Astrocyte (in vitro differentiated cells and primary cell): ENCODE measurements at regions not wholly inside any gene's neighbourhood (a gene's known extent, or its start where the extent isn't known, plus 50 kb on each side); places are given as distances from the start of the nearest gene placed in this dataset.

Experiments used
- EZH2 ChIP-seq: IDR thresholded peaks from 2 replicates; pipeline ENCODE4 v1.6.1; 2012; ENCODE audit warnings: mild to moderate bottlenecking, low read length, inconsistent platforms; ENCODE audit not compliant: insufficient read depth
- TF ChIP-seq, protein P1 (sequence below): IDR thresholded peaks from 2 replicates; pipeline ENCODE4 v1.5.1; 2011; ENCODE audit warnings: low read depth, mild to moderate bottlenecking, inconsistent platforms, low read length, moderate library complexity; ENCODE audit not compliant: insufficient read depth

DNA sequence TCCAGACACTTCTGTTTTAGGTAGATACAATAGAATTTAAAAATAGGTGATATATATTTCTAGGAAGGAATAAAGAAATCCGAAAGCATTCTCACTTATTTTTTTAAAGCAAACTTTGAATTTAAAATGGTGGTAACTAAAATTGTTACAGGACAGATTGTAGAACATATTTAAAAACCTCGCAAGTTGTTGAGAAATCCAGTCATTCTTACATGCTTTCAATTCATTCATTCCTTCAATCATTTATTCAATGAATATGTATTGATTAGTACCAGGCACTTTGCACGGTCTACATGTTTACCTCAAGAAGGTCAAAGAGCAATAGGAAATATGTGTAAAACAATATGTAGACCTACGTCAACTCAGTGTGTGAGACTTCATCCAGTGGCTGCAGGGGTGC lies 189.9 kb upstream of the SNX7 start:
- no peak for TF ChIP-seq EZH2
- TF ChIP-seq, protein P1, sequence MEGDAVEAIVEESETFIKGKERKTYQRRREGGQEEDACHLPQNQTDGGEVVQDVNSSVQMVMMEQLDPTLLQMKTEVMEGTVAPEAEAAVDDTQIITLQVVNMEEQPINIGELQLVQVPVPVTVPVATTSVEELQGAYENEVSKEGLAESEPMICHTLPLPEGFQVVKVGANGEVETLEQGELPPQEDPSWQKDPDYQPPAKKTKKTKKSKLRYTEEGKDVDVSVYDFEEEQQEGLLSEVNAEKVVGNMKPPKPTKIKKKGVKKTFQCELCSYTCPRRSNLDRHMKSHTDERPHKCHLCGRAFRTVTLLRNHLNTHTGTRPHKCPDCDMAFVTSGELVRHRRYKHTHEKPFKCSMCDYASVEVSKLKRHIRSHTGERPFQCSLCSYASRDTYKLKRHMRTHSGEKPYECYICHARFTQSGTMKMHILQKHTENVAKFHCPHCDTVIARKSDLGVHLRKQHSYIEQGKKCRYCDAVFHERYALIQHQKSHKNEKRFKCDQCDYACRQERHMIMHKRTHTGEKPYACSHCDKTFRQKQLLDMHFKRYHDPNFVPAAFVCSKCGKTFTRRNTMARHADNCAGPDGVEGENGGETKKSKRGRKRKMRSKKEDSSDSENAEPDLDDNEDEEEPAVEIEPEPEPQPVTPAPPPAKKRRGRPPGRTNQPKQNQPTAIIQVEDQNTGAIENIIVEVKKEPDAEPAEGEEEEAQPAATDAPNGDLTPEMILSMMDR = no peak
